Aorta (tissue), 5 donors: ENCODE measurements at regions not wholly inside any gene's neighbourhood (a gene's known extent, or its start where the extent isn't known, plus 50 kb on each side); places are given as distances from the start of the nearest gene placed in this dataset.
"Not testable (repeated sequence)": the region's sequence is repeated elsewhere in the genome, so short reads cannot be mapped to it uniquely, and the experiment has no call there.

Experiments used
- ATAC-seq: fragments of 200-7000 bp; cut with Tn5 transposase; one replicate; pipeline ENCODE4 v1.9.1; 2022; ENCODE audit warnings: moderate library complexity; ENCODE audit not compliant: low FRiP score
- DNase-seq, 2 donors: peaks; one replicate each; pipeline ENCODE4 v3.0.0-alpha.2; 2020
- H3K27ac ChIP-seq, 2 donors: one replicate each; pipeline ENCODE4 v1.5.1; 2013; ENCODE audit warnings: low read length in 2 of 2, mild to moderate bottlenecking in 2 of 2, moderate library complexity in 2 of 2, control low read depth in 1 of 2, inconsistent platforms in 1 of 2, low read depth in 1 of 2
- H3K27me3 ChIP-seq, 2 donors: one replicate each; pipeline ENCODE4 v1.6.1; 2013; ENCODE audit warnings: control low read depth in 1 of 2, low read length in 1 of 2, mild to moderate bottlenecking in 1 of 2, moderate library complexity in 1 of 2; ENCODE audit not compliant: insufficient read depth in 2 of 2, control insufficient read depth in 1 of 2
- H3K36me3 ChIP-seq, 2 donors: one replicate each; pipeline ENCODE4 v1.6.1; 2013; ENCODE audit warnings: control low read depth in 1 of 2, low read length in 1 of 2, mild to moderate bottlenecking in 1 of 2; ENCODE audit not compliant: insufficient read depth in 2 of 2, control insufficient read depth in 1 of 2
- H3K4me1 ChIP-seq, 2 donors: one replicate each; pipeline ENCODE4 v1.6.1; 2013; ENCODE audit warnings: low read length in 2 of 2, control low read depth in 1 of 2, mild to moderate bottlenecking in 1 of 2, moderate library complexity in 1 of 2; ENCODE audit not compliant: insufficient read depth in 2 of 2, control insufficient read depth in 1 of 2
- H3K4me3 ChIP-seq, 2 donors: one replicate each; pipeline ENCODE4 v1.5.1; 2013; ENCODE audit warnings: low read length in 2 of 2, control low read depth in 1 of 2, mild to moderate bottlenecking in 1 of 2
- H3K9me3 ChIP-seq: one replicate; pipeline ENCODE4 v1.6.1; 2013; ENCODE audit warnings: mild to moderate bottlenecking, low read length; ENCODE audit not compliant: control insufficient read depth
- WGBS, 2 donors: extraction: QIAGEN DNeasy Blood & Tissue Kit; methylation state at CpG; one replicate each; pipeline ENCODE4 v1.1.7; 2013; 5-methylcytosine and 5-hydroxymethylcytosine counted together
- intact Hi-C, 2 donors: fragments of 100-400 bp; cut with DNase I; formaldehyde crosslinking; loops; one replicate each; pipeline versions ENCODE4 v1.14.2 to v1.15.0; 2022
- donor health status: healthy with polysubstance abuse.
- donor health status: Bipolar disorder and iron deficiency.
- donor health status: DM: no; HTN: no; CAD: no.
- donor health status: DM: no; HTN: no; CAD: no.
- donor health status: DM: yes; HTN: yes; CAD: no.

DNA sequence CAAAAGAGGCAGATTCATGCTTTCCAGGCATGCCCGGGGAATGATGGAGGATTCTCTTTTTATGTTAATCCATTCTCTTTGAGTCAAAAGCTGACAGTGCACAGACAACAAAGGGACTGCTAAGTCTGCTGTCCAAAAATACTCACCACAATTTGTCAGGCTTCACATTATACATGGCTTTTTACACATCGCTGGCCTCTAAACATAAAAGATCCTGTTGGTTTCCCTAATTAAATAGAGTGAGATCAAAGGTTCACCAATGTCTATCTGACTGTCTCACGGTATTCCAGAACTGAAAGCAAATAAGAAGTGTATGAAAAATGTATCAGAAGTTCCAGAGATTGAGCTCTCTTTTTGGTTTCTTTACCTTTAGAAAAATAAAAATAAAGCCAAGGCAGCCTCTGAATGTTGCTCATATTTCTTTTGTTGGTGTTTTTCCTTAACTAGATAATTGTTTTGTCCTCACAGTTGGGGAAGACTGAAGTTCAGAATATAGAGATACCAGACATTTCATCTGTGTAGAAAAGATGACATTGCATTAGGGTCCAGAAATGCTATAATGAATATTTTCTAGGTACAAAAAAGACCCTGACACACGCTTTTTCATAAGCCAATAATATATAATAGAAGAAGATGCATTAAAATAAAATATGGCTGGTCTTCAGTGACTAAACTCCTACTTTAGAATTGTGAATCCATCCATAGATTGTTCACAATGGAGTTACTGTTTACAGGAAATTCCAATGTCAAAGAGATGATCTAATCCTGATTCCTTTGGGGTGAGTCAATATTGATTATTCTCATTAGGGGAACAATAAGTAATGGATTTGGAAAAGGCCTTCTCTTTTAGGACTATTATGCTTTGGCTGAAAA lies 688.2 kb upstream of the CDH6 start:
- Histone ChIP-seq H3K27me3 (no peaks in the 10 kb centered on the region), H3K4me3 (no peak overlapping the region), H3K4me1 (no peaks in the 10 kb centered on the region), H3K9me3 (no peaks in the 10 kb centered on the region), H3K27ac (no peak overlapping the region), H3K36me3 (no peaks in the 10 kb centered on the region)
- no peak for ATAC-seq
- 57 to 68% methylated on average over 4 of the region's 4 CpGs for WGBS, 2 donors
- DNase-seq, result no peak
- intact Hi-C loops, result no loop called here

GRCh38 chr5:30502277-30502676 lies 691.2 kb upstream of the CDH6 start:
- Histone ChIP-seq H3K9me3 (peaks cover 3% of the 10 kb centered on the region), H3K4me3 (no peak overlapping the region), H3K27ac (no peak overlapping the region), H3K36me3 (no peaks in the 10 kb centered on the region), H3K4me1 (no peaks in the 10 kb centered on the region), H3K27me3 (no peaks in the 10 kb centered on the region)
- intact Hi-C loops, result no loop called here
- ATAC-seq (no peak), DNase-seq (no peak)

GRCh38 chr5:30501065-30501464 lies 692.4 kb upstream of the CDH6 start:
- H3K4me3 ChIP-seq, result no peak overlapping the region
- no peak for DNase-seq

GRCh38 chr5:30500513-30500912 lies 693.0 kb upstream of the CDH6 start:
- H3K4me1 ChIP-seq, result no peaks in the 10 kb centered on the region
- peaks cover 3% of the 10 kb centered on the region for H3K9me3 ChIP-seq
- H3K27me3 ChIP-seq, result no peaks in the 10 kb centered on the region
- H3K4me3 ChIP-seq, result no peak overlapping the region
- 79 to 85% methylated on average over 2 of the region's 2 CpGs for WGBS, 2 donors
- no peak overlapping the region for H3K27ac ChIP-seq
- intact Hi-C loops, result no loop called here
- DNase-seq (no peak), ATAC-seq (no peak)
- no peaks in the 10 kb centered on the region for H3K36me3 ChIP-seq

More at GRCh38 chr5:30501065-30501464, 692.4 kb upstream of the CDH6 start:
- Histone ChIP-seq H3K27ac (no peak overlapping the region), H3K4me1 (no peaks in the 10 kb centered on the region), H3K9me3 (peaks cover 3% of the 10 kb centered on the region), H3K27me3 (no peaks in the 10 kb centered on the region), H3K36me3 (no peaks in the 10 kb centered on the region)
- ATAC-seq, result no peak
- intact Hi-C loops, result no loop called here
- 65% methylated on average over 3 of the region's 3 CpGs for WGBS, 2 donors

DNA sequence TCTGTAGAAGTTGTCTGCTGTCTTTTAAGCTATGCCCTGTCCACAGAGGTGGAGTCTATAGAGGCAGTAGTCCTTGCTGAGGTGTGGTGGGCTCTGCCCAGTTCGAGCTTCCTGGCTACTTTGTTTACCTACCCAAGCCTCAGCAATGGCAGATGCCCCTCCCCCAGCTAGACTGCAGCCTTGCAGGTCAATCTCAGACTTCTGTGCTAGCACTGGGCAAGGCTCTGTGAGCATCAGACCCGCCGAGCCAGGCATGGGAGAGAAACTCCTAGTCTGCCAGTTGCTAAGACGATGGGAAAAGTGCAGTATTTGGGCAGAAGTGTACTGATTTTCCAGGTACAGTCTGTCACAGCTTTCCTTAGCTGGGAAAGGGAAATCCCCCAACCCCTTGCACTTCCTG lies 694.1 kb upstream of the CDH6 start:
- no peak for DNase-seq
- H3K27me3 ChIP-seq, result no peaks in the 10 kb centered on the region
- 47 to 64% methylated on average over 4 of the region's 4 CpGs for WGBS, 2 donors
- no peak overlapping the region for H3K4me3 ChIP-seq
- no peak overlapping the region for H3K27ac ChIP-seq
- no peak for ATAC-seq
- intact Hi-C loops, result no loop called here
- no peaks in the 10 kb centered on the region for H3K36me3 ChIP-seq
- peaks cover 3% of the 10 kb centered on the region for H3K9me3 ChIP-seq
- no peaks in the 10 kb centered on the region for H3K4me1 ChIP-seq

- H3K9me3 ChIP-seq, result peaks cover 3% of the 10 kb centered on the region
- no peak for DNase-seq
- H3K4me3 ChIP-seq, result no peak overlapping the region
- H3K27me3 ChIP-seq, result no peaks in the 10 kb centered on the region
- H3K36me3 ChIP-seq, result no peaks in the 10 kb centered on the region
- H3K4me1 ChIP-seq, result no peaks in the 10 kb centered on the region
- ATAC-seq, result no peak
- no peak overlapping the region for H3K27ac ChIP-seq
- WGBS, 2 donors, result 0 to 36% methylated on average over 1 of the region's 1 CpG
- intact Hi-C loops, result no loop called here
Measured at GRCh38 chr5:30498972-30499371, 694.5 kb upstream of the CDH6 start.

DNA sequence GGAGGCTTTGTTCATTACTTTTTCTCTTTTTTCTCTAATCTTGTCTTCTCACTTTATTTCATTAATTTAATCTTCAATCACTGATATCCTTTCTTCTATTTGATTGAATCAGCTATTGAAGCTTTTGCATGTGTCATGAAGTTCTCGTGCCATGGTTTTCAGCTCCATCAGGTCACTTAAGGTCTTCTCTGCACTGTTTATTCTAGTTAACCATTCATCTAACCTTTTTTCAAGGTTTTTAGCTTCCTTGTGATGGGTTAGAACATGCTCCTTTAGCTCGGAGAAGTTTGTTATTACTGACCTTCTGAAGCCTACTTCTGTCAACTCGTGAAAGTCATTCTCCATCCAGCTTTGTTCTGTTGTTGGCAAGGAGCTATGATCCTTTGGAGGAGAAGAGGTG lies 695.0 kb upstream of the CDH6 start:
- ATAC-seq, result not testable (repeated sequence)

GRCh38 chr5:30494113-30494512 lies 699.4 kb upstream of the CDH6 start:
- H3K9me3 ChIP-seq, H3K27ac ChIP-seq, H3K36me3 ChIP-seq, ATAC-seq, DNase-seq, H3K4me1 ChIP-seq, H3K4me3 ChIP-seq, intact Hi-C loops, H3K27me3 ChIP-seq: not testable (repeated sequence)
- 77 to 86% methylated on average over 4 to 5 of the region's 7 CpGs for WGBS, 2 donors

More for the DNA sequence above, 695.0 kb upstream of the CDH6 start:
- H3K4me1 ChIP-seq, H3K36me3 ChIP-seq, H3K9me3 ChIP-seq, H3K4me3 ChIP-seq, intact Hi-C loops, H3K27me3 ChIP-seq, H3K27ac ChIP-seq, DNase-seq: not testable (repeated sequence)
- WGBS, 2 donors, result 78 to 86% methylated on average over 3 of the region's 3 CpGs

- ATAC-seq, result no peak
Measured at GRCh38 chr5:30479104-30479503, 714.4 kb upstream of the CDH6 start.

More at GRCh38 chr5:30479104-30479503, 714.4 kb upstream of the CDH6 start:
- Histone ChIP-seq H3K36me3 (no peaks in the 10 kb centered on the region), H3K4me3 (no peak overlapping the region), H3K9me3 (no peaks in the 10 kb centered on the region), H3K27ac (no peak overlapping the region), H3K4me1 (no peaks in the 10 kb centered on the region), H3K27me3 (no peaks in the 10 kb centered on the region)
- intact Hi-C loops, result no loop called here
- DNase-seq, result no peak
